ENCODE measurements at regions not wholly inside any gene's neighbourhood (a gene's known extent, or its start where the extent isn't known, plus 50 kb on each side); places are given as distances from the start of the nearest gene placed in this dataset.
A peak's percentile ranks its signal among the peaks of the same experiment; 100 is the strongest.

GRCh38 chr4:152224223-152224622 lies 311.7 kb downstream of the FBXW7 start:
- no peaks in the 10 kb centered on the region for H3K9me3 Mint-ChIP-seq
- H3K27ac Mint-ChIP-seq, result no peak overlapping the region
- no peak overlapping the region for H3K4me3 Mint-ChIP-seq
- no peak for DNase-seq
- H3K27me3 Mint-ChIP-seq (ENCODE audit: low read depth in 3 of 3), result peaks cover 1 to 3% (median 2%) of the 10 kb centered on the region in 3 donors
- H3K36me3 Mint-ChIP-seq, result no peaks in the 10 kb centered on the region
- no peaks in the 10 kb centered on the region for H3K4me1 Mint-ChIP-seq

GRCh38 chr4:152223600-152223999 lies 312.3 kb downstream of the FBXW7 start:
- Mint-ChIP-seq H3K9me3 (no peaks in the 10 kb centered on the region), H3K27ac (no peak overlapping the region), H3K36me3 (no peaks in the 10 kb centered on the region), H3K4me3 (no peak overlapping the region), H3K4me1 (no peaks in the 10 kb centered on the region), H3K27me3 (ENCODE audit: low read depth in 3 of 3) (peaks cover 1 to 2% (median 1%) of the 10 kb centered on the region in 3 donors)
- DNase-seq, result no peak

- H3K27ac Mint-ChIP-seq, result no peak overlapping the region
- H3K9me3 Mint-ChIP-seq, result no peaks in the 10 kb centered on the region
- no peak for DNase-seq
- H3K4me1 Mint-ChIP-seq, result no peaks in the 10 kb centered on the region
- H3K36me3 Mint-ChIP-seq, result no peaks in the 10 kb centered on the region
- no peak overlapping the region for H3K4me3 Mint-ChIP-seq
- peaks cover 0 to 3% (median 0%) of the 10 kb centered on the region in 3 donors for H3K27me3 Mint-ChIP-seq (ENCODE audit: low read depth in 3 of 3)
Observed at GRCh38 chr4:152221816-152222516, 313.9 kb downstream of the FBXW7 start.

- Mint-ChIP-seq H3K27me3 (ENCODE audit: low read depth in 3 of 3) (peaks cover 0 to 5% (median 0%) of the 10 kb centered on the region in 3 donors), H3K36me3 (peaks cover 0 to 5% (median 0%) of the 10 kb centered on the region in 3 donors), H3K4me1 (no peaks in the 10 kb centered on the region)
Observed at GRCh38 chr4:152220201-152220666, 315.7 kb downstream of the FBXW7 start.

GRCh38 chr4:152218576-152218975 lies 317.3 kb downstream of the FBXW7 start:
- Mint-ChIP-seq H3K27ac (no peak overlapping the region), H3K27me3 (ENCODE audit: low read depth in 3 of 3) (peaks cover 0 to 5% (median 2%) of the 10 kb centered on the region in 3 donors), H3K9me3 (peaks cover 0 to 2% (median 0%) of the 10 kb centered on the region in 6 donors), H3K4me3 (no peak overlapping the region), H3K36me3 (peaks cover 0 to 9% (median 0%) of the 10 kb centered on the region in 3 donors), H3K4me1 (no peaks in the 10 kb centered on the region)
- DNase-seq, result no peak

More at GRCh38 chr4:152220201-152220666, 315.7 kb downstream of the FBXW7 start:
- no peaks in the 10 kb centered on the region for H3K9me3 Mint-ChIP-seq
- no peak for DNase-seq
- no peak overlapping the region for H3K4me3 Mint-ChIP-seq
- H3K27ac Mint-ChIP-seq, result no peak overlapping the region

GRCh38 chr4:152217896-152218295 lies 318.0 kb downstream of the FBXW7 start:
- no peaks in the 10 kb centered on the region for H3K4me1 Mint-ChIP-seq
- no peak overlapping the region for H3K27ac Mint-ChIP-seq
- DNase-seq, result no peak
- H3K9me3 Mint-ChIP-seq, result peaks cover 0 to 4% (median 0%) of the 10 kb centered on the region in 6 donors
- peaks cover 0 to 7% (median 5%) of the 10 kb centered on the region in 3 donors for H3K27me3 Mint-ChIP-seq (ENCODE audit: low read depth in 3 of 3)
- H3K36me3 Mint-ChIP-seq, result peaks cover 0 to 9% (median 4%) of the 10 kb centered on the region in 3 donors
- no peak overlapping the region for H3K4me3 Mint-ChIP-seq

GRCh38 chr4:152211936-152212653 lies 323.8 kb downstream of the FBXW7 start:
- H3K27me3 Mint-ChIP-seq (ENCODE audit: low read depth in 3 of 3), result peaks cover 0 to 14% (median 8%) of the 10 kb centered on the region in 3 donors
- H3K27ac Mint-ChIP-seq, result no peak overlapping the region
- peaks cover 0 to 9% (median 4%) of the 10 kb centered on the region in 3 donors for H3K36me3 Mint-ChIP-seq
- H3K9me3 Mint-ChIP-seq, result peaks cover 0 to 6% (median 0%) of the 10 kb centered on the region in 6 donors
- no peak overlapping the region for H3K4me3 Mint-ChIP-seq
- no peak for DNase-seq
- H3K4me1 Mint-ChIP-seq, result no peaks in the 10 kb centered on the region

GRCh38 chr4:152209772-152210493 lies 326.0 kb downstream of the FBXW7 start:
- no peak for DNase-seq
- Mint-ChIP-seq H3K36me3 (peaks cover 0 to 4% (median under 1%) of the 10 kb centered on the region in 3 donors), H3K27me3 (ENCODE audit: low read depth in 3 of 3) (peaks cover 0 to 11% (median 8%) of the 10 kb centered on the region in 3 donors), H3K4me3 (no peak overlapping the region), H3K9me3 (peaks cover 0 to 6% (median 0%) of the 10 kb centered on the region in 6 donors), H3K27ac (no peak overlapping the region), H3K4me1 (no peaks in the 10 kb centered on the region)

GRCh38 chr4:152207378-152207720 lies 328.5 kb downstream of the FBXW7 start:
- Mint-ChIP-seq H3K36me3 (no peaks in the 10 kb centered on the region), H3K27ac (no peak overlapping the region), H3K9me3 (peaks cover 0 to 1% (median 0%) of the 10 kb centered on the region in 6 donors), H3K4me3 (no peak overlapping the region), H3K27me3 (ENCODE audit: low read depth in 3 of 3) (peaks cover 4 to 10% (median 9%) of the 10 kb centered on the region in 3 donors), H3K4me1 (no peaks in the 10 kb centered on the region)
- no peak for DNase-seq

GRCh38 chr4:152206646-152207377 lies 329.1 kb downstream of the FBXW7 start:
- Mint-ChIP-seq H3K4me3 (no peak overlapping the region), H3K9me3 (no peaks in the 10 kb centered on the region), H3K36me3 (no peaks in the 10 kb centered on the region), H3K27me3 (ENCODE audit: low read depth in 3 of 3) (peaks cover 4 to 9% (median 8%) of the 10 kb centered on the region in 3 donors), H3K27ac (peak overlapping the region in 1 of 6 donors; percentile 22), H3K4me1 (no peaks in the 10 kb centered on the region)
- no peak for DNase-seq

- Mint-ChIP-seq H3K9me3 (no peaks in the 10 kb centered on the region), H3K4me1 (no peaks in the 10 kb centered on the region)
Observed at GRCh38 chr4:152206185-152206584, 329.7 kb downstream of the FBXW7 start.

GRCh38 chr4:152202415-152202814 lies 333.5 kb downstream of the FBXW7 start:
- H3K27ac Mint-ChIP-seq, result no peak overlapping the region
- no peak overlapping the region for H3K4me3 Mint-ChIP-seq
- no peaks in the 10 kb centered on the region for H3K4me1 Mint-ChIP-seq
- H3K27me3 Mint-ChIP-seq (ENCODE audit: low read depth in 3 of 3), result peaks cover 2 to 9% (median 4%) of the 10 kb centered on the region in 3 donors
- DNase-seq, result no peak
- H3K36me3 Mint-ChIP-seq, result no peaks in the 10 kb centered on the region
- H3K9me3 Mint-ChIP-seq, result peaks cover 0 to 1% (median 0%) of the 10 kb centered on the region in 6 donors

More at GRCh38 chr4:152206185-152206584, 329.7 kb downstream of the FBXW7 start:
- no peaks in the 10 kb centered on the region for H3K36me3 Mint-ChIP-seq
- DNase-seq, result no peak
- peaks cover 4 to 8% (median 7%) of the 10 kb centered on the region in 3 donors for H3K27me3 Mint-ChIP-seq (ENCODE audit: low read depth in 3 of 3)
- H3K27ac Mint-ChIP-seq, result no peak overlapping the region
- no peak overlapping the region for H3K4me3 Mint-ChIP-seq

All from immature natural killer cell (primary cell).